ENCODE measurements at regions not wholly inside any gene's neighbourhood (a gene's known extent, or its start where the extent isn't known, plus 50 kb on each side); places are given as distances from the start of the nearest gene placed in this dataset.

GRCh38 chr20:48266571-48266970 lies 481.3 kb upstream of the SULF2 start:
- Histone ChIP-seq H3K27me3 (ENCODE audit: control insufficient read depth, insufficient read depth, low read length, poor library complexity, severe bottlenecking) (no peaks in the 10 kb centered on the region), H3K9ac (ENCODE audit: extremely low read depth, low read length, poor library complexity, severe bottlenecking) (no peak overlapping the region), H3K27ac (ENCODE audit: low read depth, low read length) (no peak overlapping the region), H3K36me3 (ENCODE audit: control insufficient read depth, insufficient read depth, low read length) (no peaks in the 10 kb centered on the region), H3K4me3 (ENCODE audit: low read length) (no peak overlapping the region), H3K4me1 (ENCODE audit: control insufficient read depth, insufficient read depth, low read length) (peaks cover 5% of the 10 kb centered on the region), H3K9me3 (ENCODE audit: control insufficient read depth, low read length) (peaks cover 7% of the 10 kb centered on the region)
- Mint-ChIP-seq H3K27me3 (ENCODE audit: insufficient read depth) (peaks cover 7% of the 10 kb centered on the region), H3K36me3 (ENCODE audit: low read depth) (no peaks in the 10 kb centered on the region), H3K4me1 (peaks cover 16% of the 10 kb centered on the region), H3K4me3 (no peak overlapping the region), H3K9me3 (peaks cover 7% of the 10 kb centered on the region), H3K27ac (no peak overlapping the region)
- TF ChIP-seq CTCF (conservative IDR thresholded peaks at IDR 0.05): no peak
- DNase-seq: peak; percentile 74
- WGBS, 2 experiments (ENCODE audit: insufficient coverage in 1 of 2, insufficient read length in 1 of 2): 62 to 77% methylated on average over 5 to 6 of the region's 6 CpGs

GRCh38 chr20:48265791-48266190 lies 480.5 kb upstream of the SULF2 start:
- TF ChIP-seq CTCF (conservative IDR thresholded peaks at IDR 0.05): no peak
- H3K4me1 Mint-ChIP-seq: peaks cover 16% of the 10 kb centered on the region
- no peak overlapping the region for H3K9ac ChIP-seq (ENCODE audit: extremely low read depth, low read length, poor library complexity, severe bottlenecking)
- no peak overlapping the region for H3K27ac Mint-ChIP-seq
- no peak overlapping the region for H3K27ac ChIP-seq (ENCODE audit: low read depth, low read length)
- peaks cover 5% of the 10 kb centered on the region for H3K4me1 ChIP-seq (ENCODE audit: control insufficient read depth, insufficient read depth, low read length)
- peaks cover 7% of the 10 kb centered on the region for H3K9me3 ChIP-seq (ENCODE audit: control insufficient read depth, low read length)
- peaks cover 7% of the 10 kb centered on the region for H3K9me3 Mint-ChIP-seq
- no peak overlapping the region for H3K4me3 Mint-ChIP-seq
- H3K36me3 Mint-ChIP-seq (ENCODE audit: low read depth): no peaks in the 10 kb centered on the region
- 88 to 93% methylated on average over 6 to 7 of the region's 7 CpGs for WGBS, 2 experiments (ENCODE audit: insufficient coverage in 1 of 2, insufficient read length in 1 of 2)
- H3K27me3 ChIP-seq (ENCODE audit: control insufficient read depth, insufficient read depth, low read length, poor library complexity, severe bottlenecking): no peaks in the 10 kb centered on the region
- peak; percentile 38 for DNase-seq
- peaks cover 7% of the 10 kb centered on the region for H3K27me3 Mint-ChIP-seq (ENCODE audit: insufficient read depth)
- H3K4me3 ChIP-seq (ENCODE audit: low read length): no peak overlapping the region
- no peaks in the 10 kb centered on the region for H3K36me3 ChIP-seq (ENCODE audit: control insufficient read depth, insufficient read depth, low read length)

- peaks cover 7% of the 10 kb centered on the region for H3K9me3 ChIP-seq (ENCODE audit: control insufficient read depth, low read length)
- no peak overlapping the region for H3K27ac ChIP-seq (ENCODE audit: low read depth, low read length)
- Mint-ChIP-seq H3K27ac (no peak overlapping the region), H3K4me1 (peaks cover 17% of the 10 kb centered on the region), H3K27me3 (ENCODE audit: insufficient read depth) (peaks cover 7% of the 10 kb centered on the region), H3K9me3 (peaks cover 7% of the 10 kb centered on the region), H3K4me3 (no peak overlapping the region), H3K36me3 (ENCODE audit: low read depth) (no peaks in the 10 kb centered on the region)
- no peaks in the 10 kb centered on the region for H3K27me3 ChIP-seq (ENCODE audit: control insufficient read depth, insufficient read depth, low read length, poor library complexity, severe bottlenecking)
- no peaks in the 10 kb centered on the region for H3K4me1 ChIP-seq (ENCODE audit: control insufficient read depth, insufficient read depth, low read length)
- no peak overlapping the region for H3K4me3 ChIP-seq (ENCODE audit: low read length)
- no peak for TF ChIP-seq CTCF (conservative IDR thresholded peaks at IDR 0.05)
- H3K9ac ChIP-seq (ENCODE audit: extremely low read depth, low read length, poor library complexity, severe bottlenecking): no peak overlapping the region
- no peaks in the 10 kb centered on the region for H3K36me3 ChIP-seq (ENCODE audit: control insufficient read depth, insufficient read depth, low read length)
- peak; percentile 15 for DNase-seq
These were observed 477.7 kb upstream of the SULF2 start for GRCh38 chr20:48262955-48263354.
